ENCODE measurements at regions not wholly inside any gene's neighbourhood (a gene's known extent, or its start where the extent isn't known, plus 50 kb on each side); places are given as distances from the start of the nearest gene placed in this dataset.
"Not testable (repeated sequence)": the region's sequence is repeated elsewhere in the genome, so short reads cannot be mapped to it uniquely, and the experiment has no call there.

DNA sequence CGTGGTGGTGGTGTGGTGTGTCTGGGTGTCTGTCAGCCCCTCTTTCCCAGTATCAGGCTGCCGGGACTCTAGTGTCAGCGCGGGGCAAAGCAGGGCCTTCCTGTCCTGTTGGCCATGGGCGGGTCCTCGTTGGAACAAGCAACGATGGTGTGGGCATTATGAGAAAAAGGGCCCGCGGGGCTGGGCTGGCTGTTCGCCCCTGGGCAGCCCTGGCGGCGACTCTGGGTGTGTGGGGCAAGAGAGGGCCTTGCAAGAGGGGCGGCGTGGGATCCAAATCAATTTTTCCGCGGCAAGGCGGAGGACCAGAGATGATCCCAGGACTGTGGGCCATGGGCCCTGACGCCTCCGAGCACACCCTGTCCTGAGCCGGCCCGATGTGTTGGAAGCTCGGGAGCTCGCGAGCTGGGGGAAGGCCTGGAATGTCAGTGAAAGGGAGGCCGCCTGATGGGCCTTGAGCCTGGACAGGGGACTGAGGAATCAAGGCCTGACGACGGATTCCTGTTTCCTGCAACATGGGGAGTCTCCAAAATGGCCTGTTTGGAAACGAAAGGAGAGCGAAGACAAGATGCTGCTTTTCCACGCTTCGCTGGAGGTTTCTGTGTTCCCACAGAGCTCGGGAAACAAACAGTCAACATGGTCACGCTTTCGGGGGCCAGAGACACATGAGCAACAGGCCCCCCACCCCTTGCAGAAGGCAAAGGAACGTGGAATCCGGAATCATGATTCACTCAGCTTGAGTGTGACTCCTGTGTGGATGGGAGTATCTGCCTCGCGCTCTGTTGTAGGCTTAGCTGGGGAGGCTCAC lies 364.7 kb upstream of the DEFB115 start:
- no peak for TF ChIP-seq POLR2A (IDR thresholded peaks at IDR 0.05; ENCODE audit: low read length)
- no peak for TF ChIP-seq GATA1 (IDR thresholded peaks at IDR 0.05; ENCODE audit: low read depth, low read length)

DNA sequence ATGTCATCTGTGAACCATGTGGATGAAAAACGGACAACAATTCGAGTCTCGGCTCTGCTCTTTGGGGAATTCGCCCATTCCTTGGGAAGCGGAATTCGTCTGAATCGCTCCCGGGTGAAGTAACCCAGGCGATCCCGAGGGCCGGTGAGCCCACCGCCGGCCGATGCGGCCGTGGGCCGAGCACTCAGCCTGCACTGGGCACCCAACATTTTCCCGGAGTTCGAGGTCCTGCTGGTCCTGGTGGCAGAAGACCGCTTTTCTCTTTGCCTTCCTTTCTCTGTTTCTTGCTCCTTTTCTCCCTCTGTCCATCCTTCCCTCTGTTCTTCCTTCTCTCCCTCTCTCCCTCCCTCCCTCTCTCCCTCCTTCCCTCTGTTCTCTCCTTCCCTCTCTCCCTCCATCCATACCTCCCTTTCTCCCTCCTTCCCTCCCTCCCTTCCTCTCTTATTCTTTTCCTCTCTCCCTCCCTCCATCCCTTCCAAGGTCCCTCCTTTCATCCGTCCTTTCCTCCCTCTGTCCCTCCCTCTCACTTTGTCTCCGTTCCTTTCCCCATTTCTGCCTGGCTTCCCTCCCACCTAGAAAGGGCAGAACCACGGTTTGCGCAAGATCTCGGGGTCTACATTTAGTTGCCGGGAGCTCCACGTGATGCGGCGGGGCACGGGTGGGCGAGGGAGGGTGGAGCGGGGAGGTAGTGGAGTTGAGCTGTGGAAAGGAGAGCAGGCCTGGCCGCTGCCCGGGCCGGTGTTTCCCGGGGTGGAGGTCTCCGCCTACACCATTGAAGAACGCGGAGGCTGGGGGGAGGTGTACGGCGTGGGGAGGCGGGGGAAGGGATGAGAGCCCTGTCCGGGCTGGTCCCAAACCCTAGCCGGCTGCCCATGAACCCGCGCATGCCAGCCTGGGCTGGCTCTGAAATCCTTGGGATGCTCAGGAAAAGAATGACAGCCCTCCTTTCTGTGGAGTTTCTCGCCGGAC lies 363.8 kb upstream of the DEFB115 start:
- DNase-seq = not testable (repeated sequence)

More for the DNA sequence above, 364.7 kb upstream of the DEFB115 start:
- no peak for DNase-seq

DNA sequence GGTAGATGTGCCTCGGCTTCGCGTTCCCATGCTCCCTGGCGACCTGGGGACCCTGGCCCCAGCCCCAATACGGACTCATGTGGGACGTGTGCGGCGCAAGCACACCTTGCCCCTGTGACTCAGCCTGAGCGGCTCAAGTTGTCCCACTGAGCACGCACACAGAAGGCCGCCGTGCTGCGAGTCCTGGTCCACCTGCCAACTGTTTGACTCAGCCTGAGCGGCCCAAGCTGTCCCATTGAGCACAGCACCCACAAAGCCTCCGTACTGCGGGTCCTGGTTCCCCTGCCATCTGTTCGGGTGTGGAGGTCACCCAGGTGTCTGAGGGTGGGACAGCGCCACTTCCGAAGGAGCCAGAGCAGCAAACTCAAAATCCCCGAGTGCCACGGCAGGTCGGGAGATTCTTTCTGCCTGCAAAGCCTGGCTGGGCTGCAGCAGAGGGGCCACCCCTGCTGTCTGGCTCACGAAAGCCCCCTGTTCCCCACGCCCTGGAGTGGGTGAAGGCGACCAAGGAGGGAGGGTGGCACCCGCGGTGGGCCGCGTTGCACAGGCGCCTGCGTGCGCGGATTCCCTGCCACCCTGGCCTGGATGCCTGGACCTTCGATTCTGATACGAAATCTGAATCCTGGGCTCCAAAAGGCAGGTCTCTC lies 362.6 kb upstream of the DEFB115 start:
- not testable (repeated sequence) for DNase-seq

DNA sequence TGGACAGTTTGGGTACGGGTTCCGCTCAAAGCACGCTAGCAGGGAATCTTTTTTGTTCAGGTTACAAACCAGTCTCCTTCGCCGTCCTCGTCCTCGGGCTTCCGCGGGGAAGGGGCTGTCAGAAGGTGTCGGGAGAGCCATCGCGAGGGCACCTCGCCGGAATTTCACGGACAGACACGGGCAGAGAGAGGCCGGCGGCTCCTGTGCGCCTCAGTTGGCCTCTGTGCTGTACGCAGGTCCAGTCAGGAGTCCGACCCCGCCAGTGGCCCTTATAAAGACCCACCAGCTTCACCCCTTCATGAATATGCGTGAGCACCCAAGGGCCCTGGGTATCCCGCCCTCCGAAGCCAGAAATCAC lies 362.1 kb upstream of the DEFB115 start:
- not testable (repeated sequence) for DNase-seq

DNA sequence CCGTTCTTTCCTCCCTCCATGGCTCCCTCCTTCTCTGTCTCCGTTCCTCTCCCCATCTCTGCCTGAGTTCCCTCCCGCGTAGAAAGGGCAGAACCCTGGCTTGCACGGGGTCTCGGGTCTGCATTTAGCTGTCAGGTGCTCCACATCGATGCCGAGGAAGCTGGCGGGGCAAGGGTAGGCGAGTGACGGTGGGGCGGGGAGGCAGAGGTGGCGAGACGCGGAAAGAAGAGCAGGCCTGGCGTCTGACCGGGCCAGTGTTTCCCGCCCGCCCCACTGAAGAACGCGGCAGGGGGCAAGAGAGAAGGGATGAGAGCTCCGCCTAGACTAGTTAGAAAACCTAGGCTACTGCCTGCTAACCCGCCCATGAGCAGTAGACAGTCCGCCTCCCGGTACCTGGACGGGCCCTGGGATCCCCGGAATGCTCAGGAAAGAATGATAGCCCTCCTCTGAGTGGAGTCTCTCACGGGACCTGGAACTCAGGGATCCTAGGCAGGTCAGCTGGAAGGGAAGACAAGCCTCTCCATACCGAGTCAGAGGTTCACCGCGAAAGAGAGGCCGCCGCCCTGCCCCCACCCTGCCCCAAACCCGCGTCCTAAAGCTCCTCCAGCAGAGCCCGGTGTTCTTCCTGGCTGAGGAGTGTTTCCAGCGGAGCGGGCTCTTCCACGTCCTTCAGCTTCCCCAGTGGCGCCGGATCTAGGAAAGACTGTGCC lies 357.9 kb upstream of the DEFB115 start:
- not testable (repeated sequence) for DNase-seq

DNA sequence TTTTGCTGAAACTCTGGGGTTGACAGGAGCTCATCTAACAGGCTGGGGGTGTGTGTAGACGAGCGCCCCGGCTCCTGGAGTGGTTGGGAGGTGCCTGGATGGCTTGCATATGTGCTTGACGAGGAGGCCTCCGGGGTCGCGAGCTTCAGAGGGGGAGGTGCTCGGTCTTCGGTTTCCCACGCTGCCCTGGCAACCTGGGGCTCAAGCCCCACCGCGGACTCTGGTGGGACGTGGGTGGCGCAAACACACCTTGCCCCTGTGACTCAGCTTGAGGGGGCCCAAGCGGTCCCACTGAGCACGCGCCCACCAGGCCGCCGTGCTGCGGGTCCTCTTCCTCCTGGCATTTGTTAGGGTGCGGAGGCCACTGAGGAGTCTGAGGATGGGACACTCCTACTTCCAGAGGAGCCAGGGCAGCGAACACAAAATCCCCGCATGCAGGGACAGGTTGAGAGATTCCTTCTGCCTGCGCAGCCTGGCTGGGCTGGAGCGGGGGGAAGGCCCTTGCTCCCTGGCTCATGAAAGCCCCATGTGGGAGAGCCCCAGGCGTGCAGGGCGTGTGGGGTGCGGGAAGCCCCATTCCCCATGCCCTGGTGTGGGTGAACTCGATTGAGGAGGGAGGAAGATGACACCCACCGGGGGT lies 357.3 kb upstream of the DEFB115 start:
- DNase-seq = not testable (repeated sequence)

DNA sequence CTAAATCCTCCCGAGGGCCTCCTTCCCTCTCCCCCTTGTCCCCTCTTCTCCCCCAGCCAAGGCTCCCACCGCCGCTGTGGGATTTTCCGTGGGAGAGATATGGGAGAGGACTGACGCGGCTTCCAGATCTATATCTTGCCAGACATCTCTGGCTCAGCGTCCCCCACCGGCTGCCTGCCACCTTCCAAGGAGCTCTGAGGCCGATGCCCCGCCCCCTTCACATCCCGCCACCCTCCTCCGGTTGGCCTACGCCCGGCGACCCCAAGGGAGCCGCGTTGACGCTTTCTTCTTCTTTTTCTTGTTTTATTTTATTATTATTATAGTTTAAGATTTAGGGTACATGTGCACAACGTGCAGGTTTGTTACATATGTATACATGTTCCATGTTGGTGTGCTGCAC lies 352.2 kb upstream of the DEFB115 start:
- not testable (repeated sequence) for DNase-seq

DNA sequence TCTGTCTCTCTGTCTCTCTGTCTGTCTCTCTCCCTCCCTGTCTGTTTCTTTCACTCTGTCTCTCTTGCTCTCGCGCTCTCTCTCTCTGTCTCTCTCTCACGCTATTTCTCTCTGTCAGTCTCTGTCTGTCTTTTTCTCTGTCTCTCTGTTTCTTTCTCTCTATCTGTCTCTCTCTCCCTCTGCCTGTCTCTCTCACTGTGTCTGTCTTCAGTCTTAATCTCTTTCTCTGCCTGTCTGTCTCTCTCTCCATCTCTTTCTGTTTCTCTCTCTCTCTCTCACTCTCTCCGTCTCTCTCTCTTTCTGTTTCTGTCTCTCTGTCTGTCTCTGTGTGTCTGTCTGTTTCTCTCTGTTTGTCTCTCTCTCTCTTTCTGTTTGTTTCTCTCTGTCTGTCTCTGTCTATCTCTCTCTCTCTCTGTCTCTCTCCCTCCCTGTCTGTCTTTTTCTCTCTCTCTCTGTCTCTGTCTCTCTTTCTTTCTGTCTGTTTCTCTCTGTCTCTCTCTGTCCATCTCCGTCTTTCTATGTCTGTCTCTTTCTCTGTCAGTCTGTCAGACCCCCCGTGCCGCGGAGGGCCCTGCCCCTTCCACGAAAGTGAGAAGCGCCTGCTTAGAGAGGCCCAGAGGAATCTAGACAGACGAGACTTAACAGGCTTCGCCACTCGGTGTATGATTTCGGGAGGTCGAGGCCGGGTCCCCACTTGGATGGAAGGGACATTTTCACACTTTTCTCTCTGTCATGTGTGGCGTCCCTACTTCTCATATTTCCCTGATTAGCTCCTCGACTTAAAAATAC lies 346.3 kb upstream of the DEFB115 start:
- DNase-seq = no peak
- TF ChIP-seq GATA1 (IDR thresholded peaks at IDR 0.05; ENCODE audit: low read depth, low read length) (no peak), POLR2A (IDR thresholded peaks at IDR 0.05; ENCODE audit: low read length) (no peak)

DNA sequence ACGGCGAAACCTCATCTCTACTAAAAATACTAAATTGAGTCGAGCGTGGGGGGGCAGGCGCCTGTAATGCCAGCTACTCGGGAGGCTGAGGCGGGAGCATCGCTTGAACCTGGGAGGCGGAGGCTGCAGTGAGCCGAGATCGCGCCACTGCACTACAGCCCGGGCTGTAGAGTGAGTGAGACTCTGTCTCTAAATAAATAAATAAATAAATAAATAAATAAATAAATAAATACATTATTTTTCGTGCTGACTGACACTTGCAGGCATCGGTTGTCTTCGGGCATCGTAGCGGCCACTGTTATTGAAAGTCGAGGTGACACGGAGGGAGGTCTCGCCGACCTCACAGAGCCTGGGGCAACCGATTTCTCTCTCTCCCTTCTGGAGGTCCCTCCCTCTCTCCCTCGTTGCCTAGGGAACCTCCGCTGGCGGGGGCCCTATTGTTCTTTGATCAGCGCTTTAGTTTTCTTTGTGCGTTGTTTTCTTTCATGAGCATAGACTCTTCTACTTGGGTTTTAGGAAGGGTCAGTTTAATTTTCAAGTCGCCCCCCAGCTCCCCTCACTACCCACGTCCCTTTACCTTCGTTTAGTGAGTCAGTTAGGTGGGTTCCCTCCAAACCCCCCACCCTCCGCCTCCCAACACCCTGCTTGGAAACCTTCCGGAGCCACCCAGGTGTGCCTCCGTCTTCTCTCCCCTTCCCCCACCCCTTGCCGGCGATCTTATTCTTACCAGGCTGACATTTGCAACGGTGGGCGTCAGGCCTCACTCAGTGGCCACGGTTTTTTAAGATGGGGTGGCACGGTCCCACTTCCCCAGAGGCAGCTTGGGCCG lies 345.4 kb upstream of the DEFB115 start:
- not testable (repeated sequence) for DNase-seq

DNA sequence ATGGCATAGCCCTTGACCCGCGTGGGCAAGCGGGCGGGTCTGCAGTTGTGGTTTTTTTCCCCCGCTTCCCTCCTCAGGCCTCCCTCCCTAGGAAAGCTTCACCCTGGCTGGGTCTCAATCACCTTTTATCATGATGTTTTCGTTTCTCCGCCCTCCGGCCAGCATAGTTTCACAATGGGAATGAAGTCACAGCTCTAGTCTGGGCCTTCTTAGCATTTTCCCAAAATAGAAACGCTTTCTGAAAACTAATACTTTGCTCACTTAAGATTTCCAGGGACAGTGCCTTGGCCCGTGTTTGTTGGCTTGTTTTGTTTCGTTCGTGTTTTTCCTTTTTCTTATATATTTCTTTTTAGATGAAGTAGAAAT lies 344.8 kb upstream of the DEFB115 start:
- not testable (repeated sequence) for DNase-seq

DNA sequence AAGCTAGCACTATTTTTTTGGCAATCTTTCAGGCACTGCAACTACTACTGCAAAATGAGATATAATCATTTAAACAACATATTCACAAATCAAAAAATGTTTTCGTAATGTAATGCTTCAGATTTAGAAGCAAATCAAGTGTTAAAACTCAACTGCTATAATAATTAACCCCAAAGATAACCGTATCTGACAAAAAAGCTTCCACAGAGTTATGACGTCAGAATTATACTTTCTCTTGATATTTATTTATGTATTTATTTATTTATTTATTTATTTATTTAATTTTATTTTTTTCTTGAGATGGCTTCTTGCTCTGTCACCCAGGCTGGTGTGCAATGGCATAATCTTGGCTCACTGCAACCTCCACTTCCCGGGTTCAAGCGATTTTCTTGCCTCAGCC lies 341.1 kb upstream of the DEFB115 start:
- DNase-seq = not testable (repeated sequence)

DNA sequence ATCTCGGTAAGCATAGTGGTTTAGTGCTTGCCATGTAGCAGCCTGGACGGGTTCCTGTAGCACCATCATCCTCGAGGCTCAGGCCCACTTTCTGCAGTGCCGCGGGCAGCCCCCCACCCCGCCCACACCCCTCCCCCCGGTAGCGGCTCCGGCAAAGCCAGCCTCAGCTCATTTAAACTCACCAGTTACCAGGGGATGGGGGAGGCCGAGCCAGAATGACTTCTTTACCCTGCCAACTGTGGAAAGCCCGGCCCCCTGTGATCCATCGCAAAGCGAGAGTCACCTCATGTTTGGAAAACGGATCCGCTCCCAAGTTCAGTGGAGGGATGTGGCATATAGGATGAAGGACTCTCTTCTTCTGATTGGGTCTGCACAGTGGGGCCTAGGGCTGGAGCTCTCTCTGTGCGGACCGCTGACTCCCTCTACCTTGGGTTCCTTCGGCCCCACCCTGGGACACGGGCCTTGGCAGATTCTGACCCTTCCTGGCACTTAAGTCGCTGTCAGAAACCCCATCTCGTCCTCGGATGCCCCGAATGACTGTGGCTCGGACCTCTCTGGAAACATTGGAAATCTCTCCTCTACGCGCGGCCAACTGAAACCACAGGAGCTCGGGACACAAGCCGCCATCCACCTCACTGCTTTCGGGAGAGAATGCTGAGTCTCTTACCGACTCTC lies 337.8 kb upstream of the DEFB115 start:
- TF ChIP-seq POLR2A (IDR thresholded peaks at IDR 0.05; ENCODE audit: low read length) (no peak), GATA1 (IDR thresholded peaks at IDR 0.05; ENCODE audit: low read depth, low read length) (no peak)
- DNase-seq = no peak

Measured in erythroblast (primary cell).